ENCODE measurements at regions not wholly inside any gene's neighbourhood (a gene's known extent, or its start where the extent isn't known, plus 50 kb on each side); places are given as distances from the start of the nearest gene placed in this dataset.
A peak's percentile ranks its signal among the peaks of the same experiment; 100 is the strongest.
"Not testable (repeated sequence)": the region's sequence is repeated elsewhere in the genome, so short reads cannot be mapped to it uniquely, and the experiment has no call there.

- peaks cover 12 to 15% (median 14%) of the 10 kb centered on the region in 11 experiments for H3K9me3 ChIP-seq (replicated peaks in 1 of 11)
- peaks cover 0 to 35% (median 6%) of the 10 kb centered on the region in 10 experiments; a peak in 13 of 20 replicates for H3K4me1 ChIP-seq
- H3K36me3 ChIP-seq: no peaks in the 10 kb centered on the region
- peak overlapping the region in 3 of 11 experiments; percentile 7 to 39 (median 38); a peak in 4 of 22 replicates for H3K4me2 ChIP-seq
- H3K27ac ChIP-seq: no peak overlapping the region
- TF ChIP-seq Cebpa-rat (IDR thresholded peaks at IDR 0.05): no peak
- no peaks in the 10 kb centered on the region; a peak in 1 of 22 replicates for H4K20me1 ChIP-seq
- H3K27me3 ChIP-seq: peaks cover 0 to 5% (median 0%) of the 10 kb centered on the region in 11 experiments; a peak in 2 of 22 replicates
- H3K4me3 ChIP-seq: no peak overlapping the region
- H3K9ac ChIP-seq: no peak overlapping the region
Measured at GRCh38 chr3:128547368-128547987, 54.5 kb upstream of the GATA2 start.

DNA sequence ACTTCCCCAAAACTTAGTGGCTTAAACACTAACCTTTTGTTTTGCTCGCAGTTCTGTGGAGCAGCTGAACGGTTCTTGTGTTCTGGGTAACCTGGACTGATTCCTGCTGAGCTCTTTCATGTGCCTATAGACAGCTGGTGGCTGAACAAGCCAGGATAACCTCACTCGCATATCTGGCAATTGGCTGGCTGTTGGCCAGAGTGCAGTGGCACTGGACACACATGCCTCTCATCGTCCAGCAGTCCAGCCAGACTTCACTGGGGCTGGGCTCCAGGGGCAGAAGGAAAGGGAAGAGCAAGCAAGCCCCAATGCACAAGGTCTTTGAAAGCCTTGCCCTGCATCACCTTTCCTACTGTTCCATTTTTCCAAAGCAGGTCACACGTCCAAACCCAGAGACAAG is 53.6 kb upstream of the GATA2 start:
- H3K4me1 ChIP-seq: peaks cover 0 to 35% (median 5%) of the 10 kb centered on the region in 10 experiments; a peak in 13 of 20 replicates
- H3K36me3 ChIP-seq: no peaks in the 10 kb centered on the region
- H3K27ac ChIP-seq: no peak overlapping the region
- H3K4me3 ChIP-seq: no peak overlapping the region
- peaks cover 0 to 3% (median 0%) of the 10 kb centered on the region in 11 experiments; a peak in 2 of 22 replicates for H3K27me3 ChIP-seq
- peak overlapping the region in 2 of 11 experiments; percentile 38 to 39; a peak in 2 of 22 replicates for H3K4me2 ChIP-seq
- TF ChIP-seq Cebpa-rat (IDR thresholded peaks at IDR 0.05): no peak
- H4K20me1 ChIP-seq: no peaks in the 10 kb centered on the region; a peak in 1 of 22 replicates
- peaks cover 13 to 23% (median 19%) of the 10 kb centered on the region in 11 experiments for H3K9me3 ChIP-seq (replicated peaks in 1 of 11)
- no peak overlapping the region for H3K9ac ChIP-seq

DNA sequence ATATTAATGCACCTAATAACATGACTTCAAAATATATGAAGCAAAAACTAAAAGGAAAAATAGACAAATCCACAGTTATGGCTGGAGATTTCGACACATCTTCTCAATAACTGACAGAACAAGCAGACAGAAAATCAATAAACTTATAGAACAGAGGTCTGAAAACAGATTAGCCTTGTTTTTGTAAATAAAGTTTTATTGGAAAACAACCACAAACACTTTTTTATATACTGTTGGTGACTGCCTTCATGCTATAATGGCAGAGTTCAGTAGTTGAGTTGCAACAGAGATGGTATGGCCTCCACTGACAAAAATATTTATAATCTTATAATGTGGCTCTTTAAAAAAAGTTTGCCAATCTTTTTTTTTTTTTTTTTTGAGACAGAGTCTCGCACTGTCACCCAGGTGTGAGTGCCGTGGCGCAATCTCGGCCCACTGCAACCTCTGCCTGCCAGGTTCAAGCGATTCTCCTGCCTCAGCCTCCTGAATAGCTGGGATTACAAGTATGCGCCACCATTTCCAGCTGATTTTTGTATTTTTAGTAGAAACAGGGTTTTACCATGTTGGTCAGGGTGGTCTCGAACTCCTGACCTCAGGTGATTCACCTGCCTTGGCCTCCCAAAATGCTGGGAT is 52.2 kb upstream of the GATA2 start:
- no peak for TF ChIP-seq Cebpa-rat (IDR thresholded peaks at IDR 0.05)
- Histone ChIP-seq H3K4me1 (peaks cover 0 to 31% (median 2%) of the 10 kb centered on the region in 10 experiments; a peak in 8 of 20 replicates), H3K27ac (no peak overlapping the region), H3K27me3 (no peaks in the 10 kb centered on the region), H3K36me3 (no peaks in the 10 kb centered on the region), H3K4me3 (no peak overlapping the region), H3K9ac (no peak overlapping the region), H3K4me2 (no peak overlapping the region), H4K20me1 (no peaks in the 10 kb centered on the region; a peak in 1 of 22 replicates), H3K9me3 (replicated peaks in 1 of 11) (peaks cover 13 to 29% (median 19%) of the 10 kb centered on the region in 11 experiments)

DNA sequence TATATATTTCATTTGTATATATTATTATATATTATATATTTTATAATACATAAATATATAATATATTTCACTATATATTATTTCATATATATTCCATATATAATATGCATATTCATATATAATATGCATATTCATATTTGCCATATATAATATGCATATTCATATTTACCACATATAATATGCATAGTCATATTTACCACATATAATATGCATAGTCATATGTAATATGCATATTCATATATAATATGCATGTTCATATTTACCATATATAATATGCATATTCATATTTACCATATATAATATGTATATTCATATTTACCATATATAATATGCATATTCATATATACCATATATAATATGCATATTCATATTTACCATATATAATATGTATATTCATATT is 51.2 kb upstream of the GATA2 start:
- Histone ChIP-seq H3K36me3 (no peaks in the 10 kb centered on the region), H3K9ac (no peak overlapping the region), H3K4me2 (no peak overlapping the region), H3K4me1 (peaks cover 0 to 26% (median under 1%) of the 10 kb centered on the region in 10 experiments; a peak in 8 of 20 replicates), H3K27me3 (no peaks in the 10 kb centered on the region), H3K27ac (no peak overlapping the region), H3K9me3 (replicated peaks in 1 of 11) (peaks cover 13 to 29% (median 19%) of the 10 kb centered on the region in 11 experiments), H4K20me1 (no peaks in the 10 kb centered on the region; a peak in 1 of 22 replicates), H3K4me3 (no peak overlapping the region)
- TF ChIP-seq Cebpa-rat (IDR thresholded peaks at IDR 0.05): no peak

- not testable (repeated sequence) for H3K27me3 ChIP-seq, H3K36me3 ChIP-seq, H4K20me1 ChIP-seq
Measured at GRCh38 chr3:128543570-128544174, 50.7 kb upstream of the GATA2 start.

More at GRCh38 chr3:128543570-128544174, 50.7 kb upstream of the GATA2 start:
- H3K4me3 ChIP-seq, H3K27ac ChIP-seq, H3K9ac ChIP-seq, H3K4me2 ChIP-seq: not testable (repeated sequence)
- H3K9me3 ChIP-seq (replicated peaks in 1 of 11): peaks cover 13 to 29% (median 19%) of the 10 kb centered on the region in 11 experiments
- H3K4me1 ChIP-seq: peaks cover 0 to 21% (median 0%) of the 10 kb centered on the region in 10 experiments; a peak in 7 of 20 replicates
